GM23338 (cell line): ENCODE measurements at regions not wholly inside any gene's neighbourhood (a gene's known extent, or its start where the extent isn't known, plus 50 kb on each side); places are given as distances from the start of the nearest gene placed in this dataset.

Source experiments
- ATAC-seq: fragments of 200-7000 bp; cut with Tn5 transposase; 3 replicates; pipeline ENCODE4 v1.9.1; 2020
- DNase-seq: peaks from one replicate; pipeline ENCODE4 v3.0.0-alpha.2; 2015; ENCODE audit warnings: low spot score
- H2AFZ ChIP-seq: fragments of 200-600 bp; sonication (generic); 2 replicates; pipeline ENCODE4 v1.8.0; 2016; ENCODE audit warnings: antibody characterized with exemption, mild to moderate bottlenecking, moderate library complexity
- H3F3A ChIP-seq: fragments of 200-600 bp; sonication (generic); replicated peaks from 2 replicates; pipeline ENCODE4 v1.8.0; 2017; ENCODE audit warnings: antibody characterized with exemption, mixed run types, low read depth
- H3K27ac ChIP-seq: fragments of 200-600 bp; sonication (generic); 2 replicates; pipeline ENCODE4 v1.6.1; 2016; ENCODE audit warnings: low read depth
- H3K27me3 ChIP-seq: fragments of 200-600 bp; sonication (generic); 2 replicates; pipeline ENCODE4 v1.8.0; 2016; ENCODE audit warnings: mild to moderate bottlenecking, mixed run types, moderate library complexity; ENCODE audit not compliant: insufficient read depth
- H3K36me3 ChIP-seq: fragments of 200-600 bp; sonication (generic); 2 replicates; pipeline ENCODE4 v1.8.0; 2016; ENCODE audit warnings: mild to moderate bottlenecking; ENCODE audit not compliant: insufficient read depth
- H3K4me1 ChIP-seq: fragments of 200-600 bp; sonication (generic); 2 replicates; pipeline ENCODE4 v1.8.0; 2016; ENCODE audit warnings: mild to moderate bottlenecking, moderate library complexity; ENCODE audit not compliant: insufficient read depth
- H3K4me2 ChIP-seq: fragments of 200-600 bp; sonication (generic); 2 replicates; pipeline ENCODE4 v1.7.1; 2017; ENCODE audit warnings: mixed run types
- H3K4me3 ChIP-seq: fragments of 200-600 bp; sonication (generic); 2 replicates; pipeline ENCODE4 v1.6.1; 2016; ENCODE audit warnings: mixed run types
- H3K79me2 ChIP-seq: fragments of 200-600 bp; sonication (generic); replicated peaks from 2 replicates; pipeline ENCODE4 v1.8.0; 2017; ENCODE audit warnings: mild to moderate bottlenecking; ENCODE audit not compliant: insufficient read depth
- H3K9me2 ChIP-seq: fragments of 200-600 bp; sonication (generic); 2 replicates; pipeline ENCODE4 v1.8.0; 2017; ENCODE audit not compliant: insufficient read depth
- H4K20me1 ChIP-seq: fragments of 200-600 bp; sonication (generic); replicated peaks from 2 replicates; pipeline ENCODE4 v1.8.0; 2017; ENCODE audit warnings: mild to moderate bottlenecking; ENCODE audit not compliant: insufficient read depth
- H3K27ac Mint-ChIP-seq: 2 replicates; pipeline ENCODE4 v1.8.0; 2020; ENCODE audit warnings: inconsistent platforms, mild to moderate bottlenecking, moderate library complexity, mixed read lengths
- H3K27me3 Mint-ChIP-seq: 3 replicates; pipeline ENCODE4 v1.8.0; 2022; ENCODE audit warnings: low read depth, mild to moderate bottlenecking, moderate library complexity, mixed read lengths, inconsistent platforms; ENCODE audit not compliant: insufficient read depth, poor library complexity
- H3K36me3 Mint-ChIP-seq: 3 replicates; pipeline ENCODE4 v1.8.0; 2021; ENCODE audit warnings: low read depth, mild to moderate bottlenecking, inconsistent platforms, moderate library complexity, mixed read lengths
- H3K4me1 Mint-ChIP-seq: 3 replicates; pipeline ENCODE4 v1.8.0; 2020; ENCODE audit warnings: mild to moderate bottlenecking, inconsistent platforms, mixed read lengths
- H3K4me3 Mint-ChIP-seq: 3 replicates; pipeline ENCODE4 v1.8.0; 2021; ENCODE audit warnings: moderate library complexity, mild to moderate bottlenecking, inconsistent platforms, mixed read lengths
- H3K9me3 Mint-ChIP-seq: 3 replicates; pipeline ENCODE4 v1.8.0; 2020; ENCODE audit warnings: moderate library complexity, mild to moderate bottlenecking, inconsistent platforms, mixed read lengths
- CREB1 ChIP-seq: fragments of 250-450 bp; sonication (Bioruptor Pico); IDR thresholded peaks from 2 replicates; pipeline ENCODE4 v1.5.0; 2020; ENCODE audit warnings: low read depth, mild to moderate bottlenecking, moderate library complexity
- CTCF ChIP-seq, 2 experiments: fragments of 200-600 bp in 1 of 2; sonication (generic) in 1 of 2; conservative IDR thresholded peaks; 2 replicates each; pipeline versions ENCODE4 v1.5.1 to v1.6.1; 2016 to 2017; ENCODE audit warnings: antibody characterized with exemption in 2 of 2, low read depth in 2 of 2, mild to moderate bottlenecking in 2 of 2, moderate library complexity in 1 of 2
- ETS1 ChIP-seq: IDR thresholded peaks from 2 replicates; pipeline ENCODE4 v1.6.1; 2016; ENCODE audit warnings: antibody characterized with exemption
- JUNB ChIP-seq: IDR thresholded peaks from one replicate; pipeline ENCODE4 v1.6.1; 2016; ENCODE audit warnings: antibody characterized with exemption; ENCODE audit not compliant: unreplicated experiment
- NANOG ChIP-seq: IDR thresholded peaks from 2 replicates; pipeline ENCODE4 v1.6.1; 2016; ENCODE audit warnings: antibody characterized with exemption, borderline replicate concordance
- POLR2AphosphoS5 ChIP-seq: IDR thresholded peaks from 2 replicates; pipeline ENCODE4 v1.6.1; 2016; ENCODE audit warnings: antibody characterized with exemption, low read depth
- REST ChIP-seq: IDR thresholded peaks from one replicate; pipeline ENCODE4 v1.6.1; 2018; ENCODE audit warnings: antibody characterized with exemption; ENCODE audit not compliant: unreplicated experiment
- STAT1 ChIP-seq: IDR thresholded peaks from one replicate; pipeline ENCODE4 v1.6.1; 2016; ENCODE audit warnings: antibody characterized with exemption; ENCODE audit not compliant: unreplicated experiment
- ZNF331 ChIP-seq: fragments of 250-450 bp; sonication (Bioruptor Pico); IDR thresholded peaks from 2 replicates; pipeline ENCODE4 v1.5.0; 2020; ENCODE audit warnings: low read depth, mild to moderate bottlenecking, moderate library complexity
- ZNF462 ChIP-seq: fragments of 250-450 bp; sonication (Bioruptor Pico); IDR thresholded peaks from 2 replicates; pipeline ENCODE4 v1.5.0; 2020; ENCODE audit warnings: mild to moderate bottlenecking, moderate library complexity

- no peak for DNase-seq
- no peak overlapping the region for H3K27ac ChIP-seq
- H3K27me3 ChIP-seq, result no peaks in the 10 kb centered on the region
- no peaks in the 10 kb centered on the region for H3K4me1 ChIP-seq
- no peaks in the 10 kb centered on the region for H3K79me2 ChIP-seq
- Mint-ChIP-seq H3K27me3 (no peaks in the 10 kb centered on the region), H3K27ac (0 out of 2 replicates have a peak overlapping the region, but pooled peaks have one; percentile 39), H3K9me3 (no peaks in the 10 kb centered on the region), H3K4me3 (no peak overlapping the region), H3K4me1 (peaks cover 8% of the 10 kb centered on the region), H3K36me3 (no peaks in the 10 kb centered on the region)
- no peak overlapping the region for H3K4me3 ChIP-seq
- no peak for TF ChIP-seq REST
- TF ChIP-seq POLR2AphosphoS5, result no peak
- no peak for TF ChIP-seq ETS1
- TF ChIP-seq NANOG, result no peak
- no peak for TF ChIP-seq ZNF331
- no peak for TF ChIP-seq ZNF462
- TF ChIP-seq STAT1, result no peak
- TF ChIP-seq CTCF (conservative IDR thresholded peaks at IDR 0.05; ENCODE audit: low read depth in 2 of 2), result no peak
- no peak for TF ChIP-seq JUNB
- TF ChIP-seq CREB1 (CRISPR knock-in tag), result no peak
- no peaks in the 10 kb centered on the region for H3K36me3 ChIP-seq
- no peaks in the 10 kb centered on the region for H3F3A ChIP-seq
- no peaks in the 10 kb centered on the region for H4K20me1 ChIP-seq
- H3K9me2 ChIP-seq, result no peaks in the 10 kb centered on the region
- no peak overlapping the region for H3K4me2 ChIP-seq
- no peak for ATAC-seq
- H2AFZ ChIP-seq, result no peak overlapping the region
These were observed 542.7 kb downstream of the SLC16A7 start for GRCh38 chr12:60138526-60138925.
